Activated CD8-positive, alpha-beta T cell treated with anti-CD3 and anti-CD28 coated beads for 36 hours (primary cell): ENCODE measurements at regions not wholly inside any gene's neighbourhood (a gene's known extent, or its start where the extent isn't known, plus 50 kb on each side); places are given as distances from the start of the nearest gene placed in this dataset.

Source experiments
- ATAC-seq: fragments of 200-7000 bp; cut with Tn5 transposase; one replicate; pipeline ENCODE4 v1.10.0; 2021; ENCODE audit warnings: mild to moderate bottlenecking, moderate library complexity
- CTCF ChIA-PET: fragments of 350-600 bp; sonication (Branson Sonifier 250); formaldehyde crosslinking; loops from one replicate; lab custom pipeline; 2021; ENCODE audit warnings: antibody characterized with exemption; lab: Charles Lee
- POLR2A ChIA-PET: fragments of 350-600 bp; sonication (Branson Sonifier 250); formaldehyde crosslinking; loops from one replicate; lab custom pipeline; 2021; ENCODE audit warnings: antibody characterized with exemption; lab: Charles Lee
- DNase-seq: peaks from one replicate; pipeline ENCODE4 v3.0.0-alpha.2; 2020
- H3K27ac Mint-ChIP-seq: one replicate; pipeline ENCODE4 v1.8.0; 2021; ENCODE audit warnings: mild to moderate bottlenecking, mixed read lengths
- H3K27me3 Mint-ChIP-seq: one replicate; pipeline ENCODE4 v1.8.0; 2021; ENCODE audit warnings: mixed read lengths
- H3K36me3 Mint-ChIP-seq: one replicate; pipeline ENCODE4 v1.8.0; 2021; ENCODE audit warnings: low read depth, mixed read lengths
- H3K4me1 Mint-ChIP-seq: one replicate; pipeline ENCODE4 v1.8.0; 2021; ENCODE audit warnings: low read depth, mixed read lengths
- H3K4me3 Mint-ChIP-seq: one replicate; pipeline ENCODE4 v1.8.0; 2021; ENCODE audit warnings: mild to moderate bottlenecking, moderate library complexity, mixed read lengths
- H3K9me3 Mint-ChIP-seq: one replicate; pipeline ENCODE4 v1.8.0; 2021; ENCODE audit warnings: mixed read lengths
- CTCF ChIP-seq: fragments of 200-600 bp; IDR thresholded peaks from one replicate; pipeline ENCODE4 v1.8.0; 2022; ENCODE audit warnings: antibody characterized with exemption, mild to moderate bottlenecking
- intact Hi-C: fragments of 100-400 bp; cut with micrococcal nuclease; formaldehyde crosslinking; loops from one replicate; pipeline ENCODE4 v1.10.0; 2022

- intact Hi-C loops: no loop called here
- Mint-ChIP-seq H3K36me3 (no peaks in the 10 kb centered on the region), H3K27me3 (no peaks in the 10 kb centered on the region), H3K9me3 (peaks cover 28% of the 10 kb centered on the region), H3K27ac (no peak overlapping the region), H3K4me1 (no peaks in the 10 kb centered on the region), H3K4me3 (no peak overlapping the region)
- CTCF ChIA-PET: no interaction called here
- TF ChIP-seq CTCF: no peak
- ATAC-seq (no peak), DNase-seq (no peak)
- POLR2A ChIA-PET: no interaction called here
Measured at GRCh38 chr5:25358919-25359318, 714.1 kb upstream of the CDH10 start.

- POLR2A ChIA-PET: no interaction called here
- H3K4me1 Mint-ChIP-seq: no peaks in the 10 kb centered on the region
Measured at GRCh38 chr5:25357605-25358004, 712.8 kb upstream of the CDH10 start.

GRCh38 chr5:25349746-25350145, 705.0 kb upstream of the CDH10 start:
- ChIA-PET CTCF (no interaction called here), POLR2A (no interaction called here)
- H3K4me1 Mint-ChIP-seq: no peaks in the 10 kb centered on the region
- H3K4me3 Mint-ChIP-seq: no peak overlapping the region
- H3K27me3 Mint-ChIP-seq: no peaks in the 10 kb centered on the region
- intact Hi-C loops: no loop called here
- TF ChIP-seq CTCF: no peak
- H3K36me3 Mint-ChIP-seq: no peaks in the 10 kb centered on the region
- H3K9me3 Mint-ChIP-seq: peaks cover 7% of the 10 kb centered on the region
- ATAC-seq (no peak), DNase-seq (no peak)
- no peak overlapping the region for H3K27ac Mint-ChIP-seq

More at GRCh38 chr5:25357605-25358004, 712.8 kb upstream of the CDH10 start:
- Mint-ChIP-seq H3K36me3 (no peaks in the 10 kb centered on the region), H3K4me3 (no peak overlapping the region), H3K9me3 (peaks cover 27% of the 10 kb centered on the region), H3K27me3 (no peaks in the 10 kb centered on the region), H3K27ac (no peak overlapping the region)
- no peak for TF ChIP-seq CTCF
- intact Hi-C loops: no loop called here
- no peak for DNase-seq
- ATAC-seq: no peak
- CTCF ChIA-PET: no interaction called here

GRCh38 chr5:25345240-25345771, 700.5 kb upstream of the CDH10 start:
- H3K4me1 Mint-ChIP-seq: no peaks in the 10 kb centered on the region
- CTCF ChIA-PET: no interaction called here
- POLR2A ChIA-PET: no interaction called here
- no peak overlapping the region for H3K4me3 Mint-ChIP-seq
- TF ChIP-seq CTCF: no peak
- H3K36me3 Mint-ChIP-seq: no peaks in the 10 kb centered on the region
- no peak for ATAC-seq
- peaks cover 4% of the 10 kb centered on the region for H3K9me3 Mint-ChIP-seq
- intact Hi-C loops: no loop called here
- H3K27ac Mint-ChIP-seq: no peak overlapping the region
- no peak for DNase-seq
- H3K27me3 Mint-ChIP-seq: no peaks in the 10 kb centered on the region

GRCh38 chr5:25339541-25339940, 694.8 kb upstream of the CDH10 start:
- Mint-ChIP-seq H3K4me3 (no peak overlapping the region), H3K27ac (no peak overlapping the region), H3K27me3 (no peaks in the 10 kb centered on the region), H3K9me3 (peaks cover 11% of the 10 kb centered on the region), H3K4me1 (no peaks in the 10 kb centered on the region), H3K36me3 (no peaks in the 10 kb centered on the region)
- no peak for TF ChIP-seq CTCF
- no peak for ATAC-seq
- POLR2A ChIA-PET: no interaction called here
- CTCF ChIA-PET: no interaction called here
- intact Hi-C loops: no loop called here
- no peak for DNase-seq
